ENCODE measurements at regions not wholly inside any gene's neighbourhood (a gene's known extent, or its start where the extent isn't known, plus 50 kb on each side); places are given as distances from the start of the nearest gene placed in this dataset.

GRCh38 chr2:6218926-6219325 is 526.7 kb downstream of the SOX11 start (continued):
- TF ChIP-seq, protein P1, sequence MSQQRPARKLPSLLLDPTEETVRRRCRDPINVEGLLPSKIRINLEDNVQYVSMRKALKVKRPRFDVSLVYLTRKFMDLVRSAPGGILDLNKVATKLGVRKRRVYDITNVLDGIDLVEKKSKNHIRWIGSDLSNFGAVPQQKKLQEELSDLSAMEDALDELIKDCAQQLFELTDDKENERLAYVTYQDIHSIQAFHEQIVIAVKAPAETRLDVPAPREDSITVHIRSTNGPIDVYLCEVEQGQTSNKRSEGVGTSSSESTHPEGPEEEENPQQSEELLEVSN (IDR thresholded peaks at IDR 0.05): no peak
- no peak for TF ChIP-seq CREB1 (IDR thresholded peaks at IDR 0.05)

All from H1 (cell line).